GM23338 (cell line): ENCODE measurements at regions not wholly inside any gene's neighbourhood (a gene's known extent, or its start where the extent isn't known, plus 50 kb on each side); places are given as distances from the start of the nearest gene placed in this dataset.

Experiments
- CREB1 ChIP-seq: fragments of 250-450 bp; sonication (Bioruptor Pico); IDR thresholded peaks from 2 replicates; pipeline ENCODE4 v1.5.0; 2020; ENCODE audit warnings: low read depth, mild to moderate bottlenecking, moderate library complexity
- CTCF ChIP-seq, 2 experiments: fragments of 200-600 bp in 1 of 2; sonication (generic) in 1 of 2; conservative IDR thresholded peaks; 2 replicates each; pipeline versions ENCODE4 v1.5.1 to v1.6.1; 2016 to 2017; ENCODE audit warnings: antibody characterized with exemption in 2 of 2, low read depth in 2 of 2, mild to moderate bottlenecking in 2 of 2, moderate library complexity in 1 of 2
- ETS1 ChIP-seq: IDR thresholded peaks from 2 replicates; pipeline ENCODE4 v1.6.1; 2016; ENCODE audit warnings: antibody characterized with exemption
- EZH2 ChIP-seq: fragments of 200-600 bp; sonication (generic); IDR thresholded peaks from one replicate; pipeline ENCODE4 v1.8.0; 2017; ENCODE audit warnings: antibody characterized with exemption, mild to moderate bottlenecking, low read depth; ENCODE audit not compliant: unreplicated experiment
- EZH2phosphoT487 ChIP-seq: fragments of 200-600 bp; sonication (generic); IDR thresholded peaks from one replicate; pipeline ENCODE4 v1.8.1; 2018; ENCODE audit warnings: antibody characterized with exemption; ENCODE audit not compliant: unreplicated experiment
- JUNB ChIP-seq: IDR thresholded peaks from one replicate; pipeline ENCODE4 v1.6.1; 2016; ENCODE audit warnings: antibody characterized with exemption; ENCODE audit not compliant: unreplicated experiment
- POLR2AphosphoS5 ChIP-seq: IDR thresholded peaks from 2 replicates; pipeline ENCODE4 v1.6.1; 2016; ENCODE audit warnings: antibody characterized with exemption, low read depth
- REST ChIP-seq: IDR thresholded peaks from one replicate; pipeline ENCODE4 v1.6.1; 2018; ENCODE audit warnings: antibody characterized with exemption; ENCODE audit not compliant: unreplicated experiment
- STAT1 ChIP-seq: IDR thresholded peaks from one replicate; pipeline ENCODE4 v1.6.1; 2016; ENCODE audit warnings: antibody characterized with exemption; ENCODE audit not compliant: unreplicated experiment
- ZNF114 ChIP-seq: fragments of 250-450 bp; sonication (Bioruptor Pico); IDR thresholded peaks from 2 replicates; pipeline ENCODE4 v1.5.0; 2020; ENCODE audit warnings: mild to moderate bottlenecking, moderate library complexity
- ZNF331 ChIP-seq: fragments of 250-450 bp; sonication (Bioruptor Pico); IDR thresholded peaks from 2 replicates; pipeline ENCODE4 v1.5.0; 2020; ENCODE audit warnings: low read depth, mild to moderate bottlenecking, moderate library complexity

- no peak for TF ChIP-seq CTCF (conservative IDR thresholded peaks at IDR 0.05; ENCODE audit: low read depth in 2 of 2)
- TF ChIP-seq JUNB, result no peak
- no peak for TF ChIP-seq POLR2AphosphoS5
- TF ChIP-seq ZNF114 (CRISPR knock-in tag), result no peak
- TF ChIP-seq EZH2, result no peak
- no peak for TF ChIP-seq REST
- TF ChIP-seq CREB1 (CRISPR knock-in tag), result no peak
- TF ChIP-seq ETS1, result no peak
- no peak for TF ChIP-seq EZH2phosphoT487
- TF ChIP-seq STAT1, result no peak
- no peak for TF ChIP-seq ZNF331 (CRISPR knock-in tag)
Observed at GRCh38 chr14:98943907-98944306, 328.1 kb downstream of the BCL11B start.
